HG02798 (cell line): ENCODE measurements at regions not wholly inside any gene's neighbourhood (a gene's known extent, or its start where the extent isn't known, plus 50 kb on each side); places are given as distances from the start of the nearest gene placed in this dataset.

ENCODE experiments used
- ATAC-seq: cut with Tn5 transposase; IDR thresholded peaks from one replicate; pipeline ENCODE4 v1.9.1; 2021; ENCODE audit warnings: mild to moderate bottlenecking; ENCODE audit not compliant: unreplicated experiment, poor library complexity

DNA sequence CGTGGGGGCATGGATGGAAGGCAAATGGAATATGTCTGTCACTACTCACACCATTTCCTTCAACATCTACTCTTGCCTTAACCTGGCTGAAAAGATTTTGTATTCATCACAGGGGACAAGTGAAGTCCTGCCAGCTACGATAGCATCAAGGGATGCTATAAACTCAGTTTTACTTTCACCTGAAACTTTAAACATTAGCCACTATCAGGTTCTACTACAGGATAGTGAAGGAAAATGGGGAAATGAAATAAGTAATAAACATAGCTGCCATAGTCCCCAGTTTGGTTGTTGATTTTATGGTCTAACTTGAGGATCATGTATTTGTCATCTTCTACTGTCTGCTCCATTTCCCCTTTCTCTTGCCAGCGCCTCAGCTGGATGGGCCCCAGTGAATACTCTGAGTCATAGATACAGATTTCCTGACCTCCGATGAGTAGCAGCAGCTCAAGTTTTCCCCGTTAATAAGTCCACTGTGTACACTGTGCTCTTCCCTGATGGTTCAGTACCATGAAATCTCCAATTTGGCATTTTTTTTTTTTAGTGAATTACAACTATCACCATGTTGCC lies 338.2 kb upstream of the SLCO3A1 start:
- ATAC-seq: no peak

DNA sequence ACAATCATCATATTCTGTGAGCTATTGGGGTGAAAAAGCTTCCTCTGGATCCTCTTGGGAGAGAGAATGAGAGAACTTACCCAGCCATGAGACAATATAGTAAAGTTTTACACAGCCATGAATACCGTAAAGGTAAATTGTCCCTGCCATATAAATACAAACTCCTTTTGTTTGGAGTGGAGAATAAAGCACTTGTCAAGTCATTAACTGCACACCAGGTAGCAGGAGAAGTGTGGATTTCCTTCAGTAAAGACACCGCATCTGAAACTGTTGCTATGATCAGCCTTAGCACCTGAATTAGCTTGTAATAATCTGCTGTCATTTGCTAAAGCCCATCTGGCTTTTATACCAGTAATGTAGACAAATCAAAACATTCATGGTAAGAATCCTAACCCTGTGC lies 336.6 kb upstream of the SLCO3A1 start:
- no peak for ATAC-seq

DNA sequence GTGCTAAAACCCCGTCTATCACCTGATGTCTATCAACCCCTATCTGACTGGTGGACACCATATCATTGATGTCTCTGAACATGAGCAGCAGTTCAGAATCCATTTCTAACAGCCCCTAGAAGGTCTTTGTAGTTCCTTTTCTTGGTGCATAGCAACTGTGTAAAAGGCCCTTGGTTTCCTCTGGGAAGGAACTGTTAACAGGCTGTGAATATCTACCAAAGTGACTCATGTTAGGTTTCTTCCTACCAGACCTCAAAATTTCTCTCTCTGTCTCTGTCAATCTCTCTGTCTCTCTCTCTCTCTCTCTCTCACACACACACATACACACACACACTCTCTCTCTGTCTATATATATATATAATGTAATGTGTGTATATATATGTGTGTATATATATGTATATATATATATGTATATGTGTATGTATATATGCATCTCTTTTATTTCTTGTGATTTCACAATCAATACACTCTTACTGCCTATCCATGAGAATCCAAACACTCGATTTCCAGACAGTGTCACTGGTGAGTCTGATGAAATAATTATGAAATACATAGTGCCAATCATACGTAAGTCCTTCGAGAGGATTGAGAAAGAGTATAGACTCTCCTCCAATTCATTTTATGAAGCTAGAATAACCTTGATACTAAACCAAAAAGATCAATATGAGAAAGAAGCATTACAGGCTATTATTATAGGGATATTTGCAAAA lies 335.9 kb upstream of the SLCO3A1 start:
- no peak for ATAC-seq

DNA sequence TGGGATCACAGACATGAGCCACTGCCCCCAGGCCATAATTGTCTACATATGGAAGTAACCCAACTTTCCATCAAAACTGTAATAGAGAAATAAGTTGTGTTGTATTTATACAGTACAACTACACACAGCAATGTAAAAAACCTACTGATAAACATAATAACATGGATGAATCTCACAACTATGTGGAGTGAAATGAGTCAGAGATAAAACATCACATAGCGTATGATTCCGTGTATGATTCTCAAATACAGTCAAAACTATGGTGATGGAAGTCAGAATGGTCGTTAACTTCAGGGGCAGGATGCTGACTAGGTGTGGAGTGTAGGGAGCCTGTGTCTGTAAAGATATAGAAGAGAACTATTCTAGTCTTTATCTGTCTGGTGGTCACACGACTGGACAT lies 332.7 kb upstream of the SLCO3A1 start:
- no peak for ATAC-seq

DNA sequence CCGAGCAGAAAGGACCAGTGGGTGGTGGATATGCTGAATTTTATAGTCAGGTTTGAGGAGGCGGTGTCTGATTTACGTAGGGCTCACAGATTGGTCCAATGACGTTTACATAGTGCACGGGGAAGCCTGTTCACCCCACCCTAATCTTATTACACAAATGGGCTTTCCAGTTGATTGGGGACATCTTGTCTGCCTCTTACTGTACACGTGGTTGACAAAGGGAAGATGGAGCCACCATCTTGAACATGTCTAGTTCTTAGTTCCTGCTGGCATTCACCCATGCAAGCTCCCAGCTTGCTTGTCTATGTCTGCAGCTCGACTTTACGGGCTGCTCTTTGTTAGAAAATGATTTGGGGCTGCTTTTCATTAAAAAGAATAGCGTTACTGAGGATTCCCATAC lies 332.0 kb upstream of the SLCO3A1 start:
- ATAC-seq: no peak

DNA sequence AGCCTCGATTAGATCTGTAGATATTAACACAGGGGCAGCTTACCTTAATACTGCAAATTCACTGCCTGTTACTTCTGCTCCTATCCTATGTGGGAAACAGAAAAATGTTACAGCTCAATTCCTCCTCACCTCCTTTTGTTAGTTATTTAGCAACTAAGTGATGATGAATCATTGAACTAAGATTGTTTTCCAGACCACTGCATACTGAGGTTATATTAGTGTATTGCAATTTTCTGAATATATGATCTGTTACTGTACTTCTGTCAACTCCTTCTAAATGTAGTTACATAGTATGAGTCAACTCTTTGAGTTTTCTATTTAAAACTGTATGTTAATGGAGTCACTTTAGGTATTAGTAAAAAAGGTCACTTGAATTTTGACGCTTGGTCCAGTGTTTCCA lies 331.5 kb upstream of the SLCO3A1 start:
- no peak for ATAC-seq

DNA sequence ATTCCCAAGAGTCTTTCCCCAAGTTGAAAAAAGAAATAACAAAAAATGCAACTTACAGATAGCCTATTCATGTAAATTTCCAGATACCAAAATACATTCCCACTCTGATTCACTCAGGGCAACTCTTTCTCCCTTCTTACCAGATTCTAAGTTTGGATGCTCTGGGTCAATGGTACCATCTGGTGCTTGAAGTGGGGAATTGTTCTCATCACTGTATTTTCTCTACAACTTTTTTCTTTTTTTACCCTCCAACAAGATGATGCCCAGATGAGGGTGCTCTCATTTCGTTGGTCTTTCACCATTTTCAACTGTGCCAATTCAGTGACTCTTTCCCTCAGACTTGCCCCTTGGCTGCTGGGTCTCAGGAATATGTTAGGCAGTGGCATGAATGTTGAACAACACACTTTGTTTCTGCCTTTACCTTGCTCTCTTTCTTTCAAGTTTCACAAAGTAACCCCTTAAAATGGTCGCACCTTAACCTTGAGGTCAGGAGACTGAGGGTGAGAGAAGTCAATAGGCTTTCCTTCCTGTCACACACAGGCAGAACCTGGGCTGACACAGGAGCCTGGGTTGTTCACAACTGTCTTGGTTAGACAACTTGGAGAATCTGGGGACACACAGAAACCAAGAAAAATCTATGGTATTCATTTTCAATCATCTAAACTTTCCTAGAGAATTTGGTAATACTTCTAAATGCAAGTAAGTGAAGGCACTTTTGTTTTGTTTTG lies 330.7 kb upstream of the SLCO3A1 start:
- ATAC-seq: no peak

DNA sequence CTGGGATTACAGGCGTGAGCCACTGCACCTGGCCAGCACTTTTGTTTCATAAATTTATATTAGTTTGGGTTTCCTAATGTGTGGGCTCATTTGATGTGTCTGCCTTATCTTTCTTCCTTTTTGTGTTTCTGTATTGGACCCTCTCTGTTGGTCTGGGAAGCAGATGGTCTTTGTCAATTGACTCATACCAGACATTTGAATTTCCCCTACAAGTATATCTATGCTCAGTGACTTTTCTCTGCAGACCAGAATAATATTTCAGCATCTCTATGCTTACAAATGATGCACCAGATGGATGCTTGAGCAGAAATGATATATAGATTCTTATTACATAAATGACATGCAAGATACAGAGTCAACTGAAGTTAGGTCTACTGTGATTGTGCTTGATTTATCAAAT lies 329.9 kb upstream of the SLCO3A1 start:
- no peak for ATAC-seq

DNA sequence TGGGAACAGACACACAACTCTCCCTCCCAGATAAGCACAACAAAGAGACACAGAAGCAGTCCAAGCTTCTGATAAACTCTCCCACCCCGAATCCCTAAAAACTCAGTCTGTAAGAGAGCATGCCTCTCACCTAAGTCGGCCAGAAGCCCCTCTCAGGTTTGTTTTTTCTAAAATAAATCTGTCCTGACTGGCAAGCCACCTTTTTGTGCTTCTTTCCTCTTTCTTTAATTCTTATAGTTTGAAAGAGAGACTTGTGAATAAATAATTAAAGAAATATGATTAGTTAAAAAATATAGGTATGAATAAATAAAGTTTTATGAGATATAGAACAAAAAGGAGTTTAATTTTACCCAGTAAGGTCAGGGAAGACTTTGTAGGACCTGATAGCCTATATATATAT lies 329.0 kb upstream of the SLCO3A1 start:
- ATAC-seq: no peak

DNA sequence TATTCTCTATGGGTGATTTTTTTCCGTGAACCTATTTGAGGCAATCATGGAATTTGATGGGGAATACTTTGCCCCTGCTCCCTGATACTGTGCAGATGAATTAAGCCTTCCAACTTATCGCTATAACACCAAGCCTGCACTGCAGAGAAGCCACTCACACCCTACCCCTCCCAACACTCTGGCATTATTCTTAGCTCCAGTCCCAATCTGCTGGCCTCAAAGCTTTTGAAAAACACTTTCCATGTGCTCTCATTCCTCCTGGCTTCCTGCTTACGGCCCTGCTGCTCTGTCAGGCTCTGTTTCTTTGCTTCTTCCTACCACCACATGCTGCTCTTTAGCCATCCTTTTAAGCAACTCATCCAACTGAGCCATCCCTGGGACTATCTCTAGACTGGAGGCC lies 327.8 kb upstream of the SLCO3A1 start:
- no peak for ATAC-seq

DNA sequence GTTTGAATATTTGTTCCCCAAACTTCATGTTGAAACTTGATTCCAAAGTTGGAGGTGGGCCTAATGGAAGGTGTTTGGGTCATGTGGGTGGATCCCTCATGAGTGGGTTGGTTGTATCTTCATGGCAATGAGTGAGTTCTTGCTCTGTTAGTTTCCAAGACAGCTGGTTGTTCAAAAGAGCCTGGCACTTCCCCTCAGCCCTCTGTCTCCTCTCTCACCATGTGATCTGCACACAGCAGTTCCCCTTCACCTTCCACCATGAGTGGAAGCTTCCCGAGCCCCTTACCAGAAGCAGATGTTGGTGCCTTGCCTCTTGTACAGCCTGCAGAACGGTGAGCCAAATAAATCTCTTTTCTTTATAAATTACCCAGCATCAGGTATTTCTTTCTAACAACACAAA lies 327.1 kb upstream of the SLCO3A1 start:
- ATAC-seq: no peak

DNA sequence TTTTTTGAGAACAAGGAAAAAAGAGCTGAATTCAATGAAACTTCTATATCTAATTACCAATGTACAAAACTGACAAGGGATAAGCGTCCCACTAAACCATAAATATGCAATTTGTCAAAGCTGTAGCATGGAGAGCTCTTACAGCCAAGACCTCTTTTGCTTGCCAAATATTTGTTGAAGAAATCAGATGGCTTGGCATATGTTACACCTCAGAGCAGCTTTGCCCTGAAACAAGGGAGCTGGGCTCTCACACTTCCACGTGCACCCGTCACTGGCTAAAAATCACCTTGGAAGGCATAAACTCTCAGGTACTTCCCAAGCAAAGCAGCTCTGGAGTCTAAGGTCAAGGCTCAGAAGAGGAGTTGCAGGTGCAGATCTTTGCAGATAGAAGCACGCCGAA lies 324.7 kb upstream of the SLCO3A1 start:
- ATAC-seq: no peak

DNA sequence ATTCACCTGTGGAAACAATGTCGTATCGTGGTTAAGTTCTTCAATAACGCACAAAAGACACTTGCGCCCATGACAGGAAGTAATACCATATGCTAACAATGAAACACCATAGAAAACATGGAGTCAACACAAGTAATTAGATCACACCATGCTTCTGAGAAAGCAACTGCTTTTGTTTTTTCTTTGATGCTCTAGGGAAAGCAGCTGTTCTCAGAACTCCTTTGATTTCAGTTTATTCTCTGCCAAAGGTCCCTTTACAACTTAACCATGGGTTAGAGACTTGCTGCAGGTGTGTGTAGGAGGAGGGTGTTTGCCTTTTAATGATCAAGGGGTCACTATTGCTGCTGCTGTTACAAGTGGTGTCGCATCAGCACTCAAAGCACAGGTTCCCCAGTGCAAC lies 324.0 kb upstream of the SLCO3A1 start:
- ATAC-seq: no peak

DNA sequence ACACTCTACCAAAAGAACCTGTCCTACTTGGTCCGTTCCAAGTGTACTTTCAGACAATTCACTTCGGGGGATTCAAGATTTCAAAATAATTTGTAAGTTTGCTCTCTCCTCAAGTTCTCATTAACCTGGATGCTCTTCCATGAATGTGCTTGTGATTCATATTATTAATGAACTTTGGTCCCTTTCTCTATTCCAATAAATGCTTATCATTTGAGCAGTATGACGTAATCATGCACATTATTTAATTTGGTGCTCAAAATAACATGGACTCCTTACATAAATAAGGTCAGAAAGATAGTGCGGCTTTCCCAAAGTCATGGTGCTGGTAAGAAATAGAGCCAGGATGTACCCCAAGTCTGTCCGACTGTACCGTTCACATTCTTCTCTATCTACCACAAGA lies 323.2 kb upstream of the SLCO3A1 start:
- ATAC-seq: no peak

DNA sequence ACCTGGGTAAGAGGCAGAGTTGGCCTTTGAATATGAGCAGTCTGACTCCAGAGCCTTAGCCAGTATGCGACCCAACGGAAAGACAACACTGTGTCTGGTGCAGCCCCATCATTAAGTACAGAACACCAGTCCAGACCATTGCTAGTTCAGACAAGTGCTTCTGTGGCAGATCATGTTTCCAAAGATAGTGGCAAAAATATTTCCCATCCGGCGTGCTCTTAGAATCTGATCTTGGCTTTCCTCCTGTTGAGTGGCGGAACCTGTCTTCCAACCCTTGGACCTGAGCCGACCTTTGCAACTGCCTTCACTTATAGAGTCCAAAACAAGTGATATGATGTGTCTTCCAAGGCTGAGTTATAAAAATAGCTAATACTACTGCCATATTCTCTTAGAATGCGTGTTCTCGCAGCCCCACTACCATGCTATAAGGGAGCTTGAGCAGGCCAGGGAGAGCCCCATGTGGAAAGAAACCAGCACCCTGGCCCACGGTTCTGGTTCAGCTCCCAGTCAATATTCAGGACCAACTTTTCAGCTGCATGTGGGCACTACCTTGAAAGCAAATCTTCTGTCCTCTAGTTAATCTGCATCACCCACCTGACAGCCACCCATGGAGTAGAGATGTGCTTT lies 322.4 kb upstream of the SLCO3A1 start:
- ATAC-seq: no peak

DNA sequence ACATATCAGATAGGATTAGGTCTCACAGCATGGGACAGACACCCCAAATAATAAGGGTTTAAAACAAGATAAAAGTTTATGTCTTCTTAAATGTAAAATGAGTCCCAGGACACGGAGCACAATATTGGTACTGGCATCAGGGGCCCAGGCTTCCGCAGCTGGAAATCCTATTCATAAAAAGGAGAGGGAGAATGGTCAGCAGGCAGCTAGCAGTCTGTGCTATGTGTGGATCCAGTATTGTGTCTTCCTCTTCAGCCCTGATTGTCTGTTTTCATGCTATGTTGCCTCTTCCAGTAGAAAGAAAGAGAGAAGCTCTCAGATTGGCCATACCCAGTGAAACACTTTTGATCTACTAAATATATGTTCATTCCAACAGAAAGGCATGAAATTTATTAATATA lies 319.3 kb upstream of the SLCO3A1 start:
- ATAC-seq: no peak

DNA sequence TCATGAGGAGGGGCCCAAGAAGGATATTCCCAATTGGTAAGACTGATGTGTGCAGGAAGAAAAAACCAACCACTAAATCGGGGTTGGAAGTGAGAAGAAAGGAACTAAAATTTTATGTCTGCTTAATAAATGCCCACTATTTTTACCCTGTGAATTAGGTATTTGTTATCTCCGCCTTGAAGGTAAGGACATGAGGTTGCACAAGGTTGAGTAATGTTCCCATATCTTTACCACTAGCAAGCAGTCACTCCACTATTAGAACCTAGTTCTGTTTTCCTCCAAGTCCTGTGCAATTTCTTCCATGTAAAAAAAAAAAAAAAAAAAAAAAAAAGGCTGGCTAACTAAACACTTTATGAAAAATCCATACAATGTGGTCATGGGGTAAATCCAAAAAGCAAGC lies 318.5 kb upstream of the SLCO3A1 start:
- no peak for ATAC-seq

DNA sequence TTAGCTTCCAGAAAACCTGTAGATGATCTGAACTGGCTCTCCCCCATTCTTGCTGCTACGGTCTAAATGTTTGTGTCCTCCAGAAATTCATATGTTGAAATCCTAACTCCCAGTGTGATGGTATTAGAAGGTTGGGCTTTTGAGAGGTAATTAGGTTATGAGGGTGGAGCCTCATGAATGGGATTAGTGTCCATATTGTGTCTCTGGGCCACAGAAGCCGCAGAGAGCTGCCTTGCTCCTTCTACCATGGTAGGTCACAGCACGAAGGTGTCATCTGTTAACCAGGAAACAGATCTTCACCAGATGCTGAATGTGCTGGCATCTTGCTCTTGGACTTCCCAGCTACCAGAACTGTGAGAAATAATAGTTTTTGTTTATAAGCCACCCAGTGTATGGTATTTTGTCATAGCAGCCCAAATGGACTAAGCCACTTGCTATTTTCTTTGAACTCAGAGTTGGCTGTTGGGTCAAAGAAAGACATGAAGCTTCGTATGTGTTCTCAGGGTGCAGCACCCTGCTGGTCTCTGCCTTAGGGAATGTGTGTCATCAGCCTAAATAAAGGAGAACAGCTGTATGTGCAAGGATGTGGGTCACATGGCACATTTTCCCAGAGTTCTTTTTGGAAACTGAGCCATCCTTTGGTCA lies 317.5 kb upstream of the SLCO3A1 start:
- ATAC-seq: no peak

DNA sequence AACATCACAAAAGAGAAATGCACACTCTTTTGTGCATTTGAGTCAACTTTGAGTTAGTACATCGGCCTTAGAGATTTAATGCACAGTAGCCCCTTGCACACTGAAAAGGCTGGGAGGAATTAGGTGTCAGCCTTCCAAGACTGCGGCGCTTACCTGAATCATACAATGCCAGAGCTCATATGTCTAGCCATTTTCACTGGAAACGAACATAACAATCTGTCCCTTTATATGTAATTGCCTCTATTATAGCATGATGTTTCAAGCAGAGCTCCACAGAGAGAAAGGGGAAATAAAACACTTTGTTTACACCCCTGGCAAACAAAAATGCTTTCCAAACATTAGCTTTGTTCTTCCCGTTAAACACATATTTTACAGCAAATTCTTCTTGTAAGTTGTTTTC lies 315.7 kb upstream of the SLCO3A1 start:
- no peak for ATAC-seq

DNA sequence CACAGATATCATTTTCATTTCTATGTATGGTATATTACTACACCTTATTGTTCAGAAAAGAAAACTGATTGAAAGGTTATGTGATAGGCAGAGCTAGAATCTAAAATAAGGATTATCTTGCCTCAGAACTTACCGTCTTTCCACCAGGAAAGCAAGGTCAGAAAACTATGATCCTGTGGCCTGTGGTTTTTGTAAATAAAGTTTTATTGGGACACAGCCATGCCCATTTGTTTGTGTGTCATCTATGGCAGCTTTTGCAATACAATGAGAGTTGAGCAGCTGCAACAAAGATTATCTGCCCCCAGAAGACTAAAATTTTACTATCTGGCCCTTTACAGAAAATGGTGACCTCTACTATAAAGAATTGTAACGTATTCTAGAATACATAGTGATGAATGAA lies 314.7 kb upstream of the SLCO3A1 start:
- ATAC-seq: no peak

DNA sequence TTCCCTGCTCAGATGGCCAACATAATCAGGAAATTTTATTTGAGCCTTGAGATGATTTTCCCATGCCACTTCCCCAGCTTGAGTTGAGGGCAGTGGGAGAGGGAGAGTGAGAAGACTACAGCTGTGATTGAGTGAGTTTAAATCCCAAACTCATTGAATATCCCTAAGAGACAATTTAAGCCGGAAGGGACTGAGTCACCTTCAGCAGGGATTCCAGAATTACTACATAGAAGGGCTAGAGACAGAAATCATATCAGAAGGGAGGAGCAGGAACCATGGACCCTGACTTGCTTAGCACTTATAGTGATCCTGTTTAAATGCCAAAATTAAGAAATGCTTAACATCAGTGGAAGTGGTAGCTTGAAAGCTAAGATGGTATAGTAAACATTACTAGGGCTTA lies 312.2 kb upstream of the SLCO3A1 start:
- ATAC-seq: no peak
